ENCODE measurements at regions not wholly inside any gene's neighbourhood (a gene's known extent, or its start where the extent isn't known, plus 50 kb on each side); places are given as distances from the start of the nearest gene placed in this dataset.

GRCh38 chr3:173342679-173343078 lies 54.9 kb upstream of the NLGN1 start:
- Histone ChIP-seq H3K4me1 (no peaks in the 10 kb centered on the region), H3K4me3 (no peak overlapping the region), H3K36me3 (no peaks in the 10 kb centered on the region), H3K27me3 (ENCODE audit: low read depth) (no peaks in the 10 kb centered on the region), H3K9me3 (no peaks in the 10 kb centered on the region), H3K27ac (no peak overlapping the region)
- DNase-seq: no peak
- intact Hi-C loops (cut with DNase I): no loop called here
- no peak for ATAC-seq
- TF ChIP-seq CTCF (IDR thresholded peaks at IDR 0.05): no peak

GRCh38 chr3:173340626-173341025 lies 56.9 kb upstream of the NLGN1 start:
- no peak for DNase-seq
- Histone ChIP-seq H3K4me1 (no peaks in the 10 kb centered on the region), H3K27ac (no peak overlapping the region), H3K27me3 (ENCODE audit: low read depth) (no peaks in the 10 kb centered on the region), H3K36me3 (no peaks in the 10 kb centered on the region), H3K4me3 (no peak overlapping the region), H3K9me3 (no peaks in the 10 kb centered on the region)
- intact Hi-C loops (cut with DNase I): no loop called here
- TF ChIP-seq CTCF (IDR thresholded peaks at IDR 0.05): no peak
- no peak for ATAC-seq

DNA sequence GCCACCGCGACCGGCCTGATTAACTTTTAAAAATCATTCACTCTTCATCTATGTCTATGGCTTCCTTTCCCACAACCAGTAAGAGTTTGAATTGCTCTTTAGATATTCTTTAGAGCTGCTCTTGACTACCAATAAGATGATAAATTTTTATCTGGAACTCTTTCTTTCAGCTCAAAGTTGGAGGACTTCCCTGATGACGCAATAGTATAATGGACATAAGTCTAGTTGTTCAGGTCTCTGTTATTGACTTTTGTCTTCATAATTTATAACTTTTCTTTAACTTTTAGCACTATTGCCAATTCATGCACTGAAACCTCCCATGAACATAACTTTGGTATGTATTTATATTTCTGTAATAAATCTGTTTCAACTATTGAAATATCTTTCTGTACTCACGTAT lies 61.3 kb upstream of the NLGN1 start:
- Histone ChIP-seq H3K27ac (no peak overlapping the region), H3K9me3 (no peaks in the 10 kb centered on the region), H3K4me1 (no peaks in the 10 kb centered on the region), H3K36me3 (no peaks in the 10 kb centered on the region), H3K27me3 (ENCODE audit: low read depth) (no peaks in the 10 kb centered on the region), H3K4me3 (no peak overlapping the region)
- intact Hi-C loops (cut with DNase I): no loop called here
- ATAC-seq (no peak), DNase-seq (no peak)
- TF ChIP-seq CTCF (IDR thresholded peaks at IDR 0.05): no peak

DNA sequence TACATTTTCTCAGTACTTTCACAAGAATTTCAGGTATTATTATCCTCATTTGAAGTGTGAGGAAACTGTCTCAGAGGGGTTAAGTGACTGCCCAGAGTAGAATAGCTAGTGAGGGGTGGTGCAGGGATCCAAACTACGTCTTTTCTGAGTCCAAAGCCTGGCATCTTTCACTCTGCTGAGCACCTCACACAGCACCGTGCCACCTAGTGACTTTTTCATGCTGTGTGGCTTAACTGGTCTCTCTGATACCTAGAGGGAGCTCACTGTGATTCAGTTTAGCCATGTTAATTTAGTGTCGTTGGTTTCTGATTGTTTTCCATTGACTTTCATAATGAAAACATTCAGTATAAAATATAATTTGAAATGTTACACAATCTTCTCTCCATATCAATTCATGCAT lies 91.4 kb upstream of the NLGN1 start:
- TF ChIP-seq CTCF (IDR thresholded peaks at IDR 0.05): no peak
- DNase-seq (no peak), ATAC-seq (no peak)
- Histone ChIP-seq H3K36me3 (no peaks in the 10 kb centered on the region), H3K27ac (no peak overlapping the region), H3K4me3 (no peak overlapping the region), H3K27me3 (ENCODE audit: low read depth) (no peaks in the 10 kb centered on the region), H3K4me1 (no peaks in the 10 kb centered on the region), H3K9me3 (no peaks in the 10 kb centered on the region)
- intact Hi-C loops (cut with DNase I): no loop called here

- Histone ChIP-seq H3K36me3 (no peaks in the 10 kb centered on the region), H3K9me3 (no peaks in the 10 kb centered on the region), H3K27ac (no peak overlapping the region), H3K27me3 (ENCODE audit: low read depth) (no peaks in the 10 kb centered on the region), H3K4me3 (no peak overlapping the region), H3K4me1 (no peaks in the 10 kb centered on the region)
- intact Hi-C loops (cut with DNase I): no loop called here
- no peak for DNase-seq
- no peak for ATAC-seq
- no peak for TF ChIP-seq CTCF (IDR thresholded peaks at IDR 0.05)
Measured at GRCh38 chr3:173304182-173304800, 93.3 kb upstream of the NLGN1 start.

GRCh38 chr3:173301647-173302046 lies 95.9 kb upstream of the NLGN1 start:
- Histone ChIP-seq H3K27me3 (ENCODE audit: low read depth) (no peaks in the 10 kb centered on the region), H3K27ac (no peak overlapping the region), H3K36me3 (no peaks in the 10 kb centered on the region), H3K4me3 (no peak overlapping the region), H3K4me1 (no peaks in the 10 kb centered on the region), H3K9me3 (no peaks in the 10 kb centered on the region)
- no peak for DNase-seq
- TF ChIP-seq CTCF (IDR thresholded peaks at IDR 0.05): no peak
- intact Hi-C loops (cut with DNase I): no loop called here
- no peak for ATAC-seq

Data from lower lobe of right lung (tissue), 2 donors.